Activated gamma-delta T cell treated with anti-CD3 and anti-CD28 coated beads, Interleukin-2, amount 50 U/mL, for 16 hours (primary cell): ENCODE measurements at regions not wholly inside any gene's neighbourhood (a gene's known extent, or its start where the extent isn't known, plus 50 kb on each side); places are given as distances from the start of the nearest gene placed in this dataset.
"Not testable (repeated sequence)": the region's sequence is repeated elsewhere in the genome, so short reads cannot be mapped to it uniquely, and the experiment has no call there.

ENCODE experiments used
- DNase-seq: peaks from one replicate; pipeline ENCODE4 v3.0.0-alpha.2; 2020; ENCODE audit warnings: low read depth

- DNase-seq = no peak
These were observed 52.6 kb downstream of the TCF20 start for GRCh38 chr22:42217752-42218280.

DNA sequence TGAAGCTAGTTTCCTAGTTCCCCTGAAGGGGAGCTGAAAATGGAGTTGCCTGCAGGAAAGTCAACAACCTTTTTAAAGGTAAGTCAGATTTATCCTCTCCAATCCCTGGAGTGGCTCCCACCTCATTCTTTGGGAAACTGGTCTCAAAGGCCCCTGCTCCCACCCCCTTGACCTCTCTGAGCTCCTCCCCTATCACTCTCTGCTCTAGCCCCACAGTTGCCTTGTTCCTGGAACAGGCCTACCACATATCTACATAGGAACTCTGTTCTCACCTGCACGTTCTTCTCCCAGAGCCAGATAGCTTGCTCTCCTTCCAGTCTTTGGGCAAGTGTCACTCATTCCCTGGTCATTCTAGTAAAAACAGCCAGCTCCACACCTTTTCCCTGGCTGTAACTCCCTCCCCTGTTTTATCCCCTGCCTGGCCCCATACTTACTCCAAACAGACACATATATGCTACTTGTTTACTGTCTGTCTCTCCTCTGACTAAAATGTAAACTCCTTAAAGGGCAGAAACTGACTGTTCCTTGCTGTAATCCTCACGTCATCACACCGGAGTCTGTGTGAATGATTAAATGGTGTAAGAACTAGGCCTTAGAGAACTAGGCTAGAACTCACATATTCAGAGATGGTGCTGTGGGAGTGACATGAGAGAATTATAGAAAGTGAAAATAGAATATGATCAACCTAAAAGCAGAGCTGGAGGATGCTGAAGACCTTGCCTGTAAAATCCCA lies 53.3 kb downstream of the TCF20 start:
- DNase-seq = no peak

GRCh38 chr22:42214633-42215415 lies 55.6 kb downstream of the TCF20 start:
- no peak for DNase-seq

DNA sequence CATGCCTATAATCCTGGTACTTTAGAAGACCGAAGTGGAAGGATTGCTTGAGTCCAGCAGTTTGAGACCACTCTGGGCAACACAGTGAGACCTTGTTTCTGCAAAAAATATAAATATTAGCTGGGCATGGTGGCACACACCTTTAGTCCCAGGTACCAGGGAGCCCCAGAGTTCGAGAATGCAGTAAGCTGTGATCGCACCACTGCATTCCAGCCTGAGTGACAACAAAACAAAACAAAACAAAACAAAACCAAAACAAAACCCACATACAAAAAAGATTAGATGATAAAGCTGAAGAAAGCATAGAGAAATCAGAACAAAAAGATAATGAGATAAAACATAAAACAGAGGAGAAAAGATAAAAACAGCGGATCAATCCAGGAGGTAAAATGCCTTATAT lies 62.1 kb downstream of the TCF20 start:
- no peak for DNase-seq

DNA sequence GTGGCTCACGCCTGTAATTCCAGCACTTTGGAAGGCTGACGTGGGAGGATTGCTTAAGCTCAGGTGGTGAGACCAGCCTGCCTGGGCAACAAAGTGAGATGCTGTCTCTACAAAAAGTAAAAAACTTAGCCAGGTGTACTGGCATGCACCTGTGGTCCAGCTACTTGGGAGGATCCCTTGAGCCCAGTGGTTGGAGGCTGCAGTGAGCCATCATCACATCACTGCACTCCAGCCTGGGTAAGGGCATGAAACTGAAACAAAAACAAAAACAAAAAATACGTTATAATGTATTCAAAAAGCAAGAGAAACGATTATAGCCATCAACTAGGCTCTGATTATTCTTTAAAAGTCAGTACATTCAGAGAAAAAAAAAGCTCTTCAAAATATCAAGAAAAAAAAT lies 62.5 kb downstream of the TCF20 start:
- no peak for DNase-seq

- no peak for DNase-seq
These were observed 66.8 kb downstream of the TCF20 start for GRCh38 chr22:42203609-42204008.

DNA sequence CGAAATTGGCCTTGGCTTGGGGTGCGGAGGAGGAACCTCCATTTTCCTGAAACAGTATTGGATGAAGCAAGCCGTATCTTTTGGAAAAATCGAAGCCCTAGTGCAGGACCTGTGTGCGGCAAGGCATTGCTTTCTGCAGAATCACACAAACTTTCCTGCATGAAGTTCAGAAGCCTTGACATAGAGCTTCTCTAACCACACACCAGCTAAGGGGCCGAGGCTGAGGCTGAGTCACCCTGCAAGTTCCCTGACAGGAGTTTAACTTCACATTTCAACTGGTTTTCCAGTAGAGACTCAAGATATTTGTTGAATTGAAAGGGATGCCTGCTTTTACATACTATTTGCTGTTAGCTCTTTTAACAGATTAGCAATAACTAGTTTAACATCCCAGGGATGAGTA lies 67.8 kb downstream of the TCF20 start:
- DNase-seq = peak; percentile 22

DNA sequence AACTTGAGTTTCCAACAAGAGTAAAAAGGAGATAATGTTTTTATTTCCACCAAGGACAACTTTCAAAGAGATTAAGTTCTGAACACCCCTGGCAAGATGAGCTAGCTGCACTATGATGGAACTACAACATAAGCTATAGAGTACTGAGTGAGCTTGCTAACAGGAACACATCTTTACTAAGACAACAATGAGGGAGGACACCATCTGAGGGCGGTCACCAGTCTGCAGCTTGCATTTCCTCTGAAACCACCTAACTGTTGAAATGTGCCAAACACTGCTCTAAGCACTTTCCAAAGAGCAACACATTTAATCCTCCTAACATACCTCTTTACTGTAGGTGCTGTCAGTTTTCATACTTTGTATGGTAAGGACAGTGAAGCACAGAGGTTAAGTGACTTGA lies 68.4 kb downstream of the TCF20 start:
- no peak for DNase-seq

GRCh38 chr22:42199025-42199424 lies 68.4 kb upstream of the CYP2D6 start:
- no peak for DNase-seq

DNA sequence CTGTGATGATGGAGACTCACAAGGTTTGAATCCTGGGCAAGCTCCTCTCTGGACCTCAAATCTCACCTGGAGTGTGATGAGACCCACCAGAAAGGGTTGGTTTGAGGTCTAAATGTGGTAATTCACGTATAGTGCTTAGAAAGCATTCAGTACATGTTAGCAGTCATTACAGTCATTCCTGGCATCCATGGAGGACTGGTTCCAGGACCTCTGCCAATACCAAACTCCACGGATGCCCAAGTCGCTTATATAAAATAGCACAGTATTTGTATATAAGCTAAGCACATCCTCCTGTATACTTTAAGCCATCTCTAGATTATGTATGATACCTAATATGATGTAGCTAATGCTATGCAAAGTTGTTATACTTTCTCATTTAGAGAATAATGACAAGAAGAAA lies 67.6 kb upstream of the CYP2D6 start:
- no peak for DNase-seq

GRCh38 chr22:42196454-42196853 lies 65.8 kb upstream of the CYP2D6 start:
- DNase-seq = no peak

DNA sequence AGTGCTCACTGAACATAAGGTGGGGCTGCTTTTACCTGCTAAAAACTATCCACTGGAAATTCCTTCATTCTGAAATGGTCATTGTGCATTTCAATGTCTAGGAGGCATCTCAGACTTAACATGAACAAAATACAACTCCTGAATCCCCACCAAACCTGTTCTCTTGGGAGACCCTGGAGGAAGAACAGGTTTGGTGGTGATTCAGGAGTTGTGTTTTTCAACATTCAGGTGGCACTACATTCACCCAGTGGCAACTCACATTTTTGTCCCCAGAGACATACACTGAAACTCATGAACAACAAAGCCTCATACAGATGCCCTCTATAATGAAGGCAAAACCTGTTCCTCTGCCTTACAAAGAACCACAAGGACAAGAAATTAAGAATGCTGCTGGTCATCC lies 64.3 kb upstream of the CYP2D6 start:
- DNase-seq = no peak

DNA sequence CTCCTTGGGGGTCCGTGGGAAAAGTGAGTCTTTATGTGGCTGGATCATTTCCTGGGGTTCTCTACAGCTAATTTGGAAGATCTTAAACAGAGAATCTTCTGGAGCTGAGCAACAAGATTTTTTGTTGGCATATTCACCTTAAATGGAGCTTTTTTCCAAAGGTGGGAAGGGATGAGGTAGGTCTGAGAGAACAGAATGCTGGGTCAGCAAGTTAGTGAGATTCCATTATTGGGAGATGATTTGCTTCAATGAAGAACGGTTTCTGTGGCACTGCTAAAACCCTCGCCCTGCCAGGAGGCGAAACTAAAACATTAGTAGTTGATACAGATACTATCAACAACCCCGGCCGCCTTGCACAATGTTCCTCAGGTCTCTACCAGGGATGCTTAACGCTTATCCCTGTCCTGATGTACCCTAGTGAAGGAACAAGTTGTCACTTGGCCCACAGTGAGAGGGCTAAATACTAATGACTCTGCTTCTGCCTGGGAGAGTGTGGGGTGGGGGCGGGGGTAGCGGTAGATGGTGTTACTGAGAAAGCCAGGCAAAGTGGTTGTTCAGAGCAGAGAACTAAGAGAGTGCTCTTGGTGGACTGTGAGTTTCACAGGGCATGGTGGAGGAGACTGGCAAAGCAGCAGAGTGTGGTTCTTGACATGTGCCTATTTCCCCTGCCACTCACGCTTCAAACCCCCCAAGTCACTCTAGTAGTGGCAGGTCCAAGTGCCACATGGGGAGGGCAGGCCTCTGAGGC lies 63.7 kb upstream of the CYP2D6 start:
- no peak for DNase-seq

GRCh38 chr22:42192547-42192946 lies 61.9 kb upstream of the CYP2D6 start:
- no peak for DNase-seq

- DNase-seq = no peak
These were observed 59.7 kb upstream of the CYP2D6 start for GRCh38 chr22:42190274-42190673.

DNA sequence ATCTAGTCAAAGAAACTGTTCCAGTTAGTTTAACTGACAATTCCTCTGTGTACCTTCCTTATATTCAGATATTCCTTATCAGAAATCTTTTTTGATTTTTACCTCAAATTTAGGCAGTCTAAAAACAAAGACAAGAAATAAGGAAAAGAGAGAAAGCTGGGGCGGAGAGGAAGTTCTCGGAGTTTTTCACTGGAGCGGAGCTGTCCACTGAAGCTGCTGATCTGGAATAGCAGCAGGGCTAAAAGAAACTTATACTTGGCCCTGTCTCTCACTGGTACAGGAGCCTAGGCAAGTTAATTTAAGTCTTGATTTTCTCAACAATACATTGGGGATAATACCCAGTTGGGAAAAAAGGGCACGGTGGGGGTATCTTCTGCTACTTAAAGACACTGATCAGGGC lies 59.2 kb upstream of the CYP2D6 start:
- no peak for DNase-seq

- no peak for DNase-seq
These were observed 58.3 kb upstream of the CYP2D6 start for GRCh38 chr22:42188808-42189447.

DNA sequence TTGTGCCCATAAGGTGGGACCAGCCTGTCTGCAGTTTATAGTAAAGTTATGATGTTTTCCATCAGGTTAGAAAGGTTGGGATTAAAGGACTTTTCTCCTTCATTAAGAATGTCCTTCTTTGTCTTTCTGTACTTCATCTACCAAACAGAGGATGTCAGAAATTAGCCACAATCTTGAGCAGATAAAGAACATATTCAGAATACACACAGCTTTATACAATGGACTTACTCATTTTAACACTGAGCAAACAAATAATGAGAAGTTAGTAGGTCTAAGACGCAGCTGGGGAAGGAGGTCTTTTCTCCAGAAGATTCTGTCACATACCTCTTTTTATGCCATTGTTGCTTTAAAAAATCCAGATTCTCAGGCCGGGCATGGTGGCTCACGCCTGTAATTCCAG lies 57.0 kb upstream of the CYP2D6 start:
- DNase-seq = no peak

DNA sequence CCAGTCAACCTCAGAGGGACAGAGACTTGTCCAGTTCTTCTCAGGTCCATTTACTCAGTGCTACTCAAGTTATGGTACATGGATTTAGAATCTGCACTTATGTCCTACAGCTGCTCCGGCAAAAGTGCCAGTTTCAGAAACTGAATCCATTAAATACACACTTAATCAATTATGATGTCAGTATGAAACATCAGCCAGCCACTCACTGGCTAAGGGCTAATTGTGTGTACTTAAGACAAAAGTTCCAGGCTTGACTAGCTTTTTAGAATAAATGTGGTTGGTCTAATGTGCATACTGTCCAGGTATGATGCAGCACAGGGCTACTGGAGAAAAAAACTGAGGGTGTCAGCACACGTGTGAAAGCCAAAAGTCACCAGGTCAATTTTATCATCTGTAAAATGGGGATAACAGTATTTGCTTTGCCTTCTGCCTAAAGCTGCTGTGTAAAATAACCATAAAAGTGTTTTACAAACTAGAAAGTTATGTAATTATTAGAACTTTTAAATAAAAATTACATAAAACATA lies 55.4 kb upstream of the CYP2D6 start:
- DNase-seq = no peak

DNA sequence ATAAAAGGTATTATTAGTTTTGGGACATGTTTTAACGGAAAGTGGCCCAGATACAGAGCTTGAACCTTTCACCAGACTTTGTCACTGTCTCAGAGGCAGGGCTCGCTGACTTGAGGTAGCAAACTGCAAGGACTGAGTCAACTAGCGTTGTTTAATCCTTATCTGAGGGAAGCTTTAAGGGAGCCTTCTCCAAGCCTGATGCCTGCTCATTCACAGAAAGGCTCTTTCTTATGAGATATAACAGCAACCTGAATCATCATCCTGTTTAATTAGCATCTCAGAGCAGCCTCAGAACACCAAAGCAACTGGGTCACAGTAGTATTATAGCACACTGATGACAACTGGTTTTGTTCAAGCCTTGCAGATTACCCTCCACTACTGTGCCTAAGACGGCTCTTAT lies 54.2 kb upstream of the CYP2D6 start:
- no peak for DNase-seq

DNA sequence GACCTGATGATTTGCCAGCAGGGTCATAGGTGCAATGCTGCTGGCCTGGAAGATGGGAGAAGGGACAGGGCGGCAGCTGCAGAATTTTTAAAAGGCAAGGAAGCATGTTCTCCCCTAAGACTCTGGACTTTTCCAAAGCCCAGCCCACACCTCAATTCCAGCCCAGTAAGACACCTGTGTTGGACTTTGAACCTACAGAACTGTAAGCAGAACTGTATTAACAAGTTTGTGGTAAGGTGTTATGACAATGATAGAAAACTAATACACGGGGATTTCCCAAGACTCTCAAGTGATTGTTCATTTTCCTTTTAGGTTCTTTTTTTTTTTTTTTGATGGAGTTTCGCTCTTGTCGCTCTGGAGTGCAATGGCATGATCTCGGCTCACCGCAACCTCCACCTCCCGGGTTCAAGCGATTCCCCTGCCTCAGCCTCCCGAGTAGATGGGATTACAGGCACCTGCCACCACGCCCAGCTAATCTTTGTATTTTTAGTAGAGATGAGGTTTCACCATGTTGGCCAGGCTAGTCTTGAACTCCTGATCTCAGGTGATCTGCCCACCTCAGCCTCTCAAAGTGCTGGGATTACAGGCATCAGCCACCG lies 53.0 kb upstream of the CYP2D6 start:
- not testable (repeated sequence) for DNase-seq
